ENCODE measurements at regions not wholly inside any gene's neighbourhood (a gene's known extent, or its start where the extent isn't known, plus 50 kb on each side); places are given as distances from the start of the nearest gene placed in this dataset.

GRCh38 chr1:98184856-98185255, 264.0 kb upstream of the DPYD start:
- TF ChIP-seq ZNF175 (tag by site-specific recombination; IDR thresholded peaks at IDR 0.05): no peak
- TF ChIP-seq CTCF (tag by site-specific recombination; IDR thresholded peaks at IDR 0.05): no peak
- TF ChIP-seq TCF7L2 (IDR thresholded peaks at IDR 0.05; ENCODE audit: borderline replicate concordance, low read depth, low read length): no peak
- no peak for TF ChIP-seq KLF9 (tag by site-specific recombination; IDR thresholded peaks at IDR 0.05; ENCODE audit: low read depth)
- TF ChIP-seq ZNF677 (tag by site-specific recombination; IDR thresholded peaks at IDR 0.05): no peak
- no peak for TF ChIP-seq EGR2 (tag by site-specific recombination; IDR thresholded peaks at IDR 0.05; ENCODE audit: low read depth)
- no peak for TF ChIP-seq ZNF549 (tag by site-specific recombination; IDR thresholded peaks at IDR 0.05)
- TF ChIP-seq ZNF580 (tag by site-specific recombination; IDR thresholded peaks at IDR 0.05): no peak
- TF ChIP-seq ZFHX2 (tag by site-specific recombination; conservative IDR thresholded peaks at IDR 0.05): no peak
- no peak for TF ChIP-seq ZNF670 (tag by site-specific recombination; IDR thresholded peaks at IDR 0.05; ENCODE audit: low read depth)
- TF ChIP-seq SETDB1 (IDR thresholded peaks at IDR 0.05; ENCODE audit: insufficient read length, low read length): no peak
- no peak for TF ChIP-seq ZNF350 (tag by site-specific recombination; IDR thresholded peaks at IDR 0.05)
- TF ChIP-seq ZNF76 (tag by site-specific recombination; IDR thresholded peaks at IDR 0.05; ENCODE audit: borderline replicate concordance, low read depth): no peak
- no peak for TF ChIP-seq KLF16 (tag by site-specific recombination; IDR thresholded peaks at IDR 0.05)
